HG03108 (cell line): ENCODE measurements at regions not wholly inside any gene's neighbourhood (a gene's known extent, or its start where the extent isn't known, plus 50 kb on each side); places are given as distances from the start of the nearest gene placed in this dataset.

Experiments used
- ATAC-seq: cut with Tn5 transposase; IDR thresholded peaks from one replicate; pipeline ENCODE4 v1.9.1; 2021; ENCODE audit warnings: moderate library complexity; ENCODE audit not compliant: unreplicated experiment

DNA sequence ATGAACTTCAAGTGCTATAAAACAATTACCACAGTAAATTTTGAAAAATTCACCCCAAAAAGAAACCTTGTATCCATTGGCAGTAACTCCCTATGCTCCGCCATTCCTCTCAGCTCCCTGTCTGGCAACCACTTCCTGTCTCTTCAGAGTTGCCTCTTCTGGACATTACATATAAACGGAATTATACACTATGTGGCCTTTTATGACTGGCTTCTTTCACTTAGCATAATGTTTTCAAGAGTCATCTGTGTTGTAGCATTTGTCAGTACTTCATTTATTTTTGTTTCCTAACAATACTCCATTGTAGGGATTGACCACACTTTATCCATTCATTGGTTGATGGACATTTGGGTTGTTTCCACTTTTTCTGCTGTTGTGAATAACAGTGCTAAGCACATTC lies 50.1 kb downstream of the CEP43 start:
- ATAC-seq = no peak

DNA sequence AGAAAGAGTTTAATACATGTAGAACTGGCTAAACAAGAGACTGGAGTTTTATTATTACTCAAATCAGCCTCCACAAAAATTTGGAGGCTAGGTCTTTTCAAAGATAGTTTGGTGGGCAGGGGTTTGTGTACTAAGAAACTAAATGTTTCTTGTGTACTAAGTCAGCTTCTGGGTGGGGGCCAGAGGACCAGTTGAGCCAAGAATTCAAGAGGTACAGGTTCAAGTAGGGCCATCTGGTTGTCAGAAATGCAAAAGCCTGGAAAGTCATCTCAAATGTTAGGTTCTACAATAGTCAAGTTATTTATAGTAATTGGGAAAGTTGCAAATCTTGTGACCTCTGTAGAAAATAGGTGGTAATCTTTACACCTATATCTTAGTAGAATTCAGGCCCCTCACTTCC lies 51.7 kb downstream of the CEP43 start:
- no peak for ATAC-seq

DNA sequence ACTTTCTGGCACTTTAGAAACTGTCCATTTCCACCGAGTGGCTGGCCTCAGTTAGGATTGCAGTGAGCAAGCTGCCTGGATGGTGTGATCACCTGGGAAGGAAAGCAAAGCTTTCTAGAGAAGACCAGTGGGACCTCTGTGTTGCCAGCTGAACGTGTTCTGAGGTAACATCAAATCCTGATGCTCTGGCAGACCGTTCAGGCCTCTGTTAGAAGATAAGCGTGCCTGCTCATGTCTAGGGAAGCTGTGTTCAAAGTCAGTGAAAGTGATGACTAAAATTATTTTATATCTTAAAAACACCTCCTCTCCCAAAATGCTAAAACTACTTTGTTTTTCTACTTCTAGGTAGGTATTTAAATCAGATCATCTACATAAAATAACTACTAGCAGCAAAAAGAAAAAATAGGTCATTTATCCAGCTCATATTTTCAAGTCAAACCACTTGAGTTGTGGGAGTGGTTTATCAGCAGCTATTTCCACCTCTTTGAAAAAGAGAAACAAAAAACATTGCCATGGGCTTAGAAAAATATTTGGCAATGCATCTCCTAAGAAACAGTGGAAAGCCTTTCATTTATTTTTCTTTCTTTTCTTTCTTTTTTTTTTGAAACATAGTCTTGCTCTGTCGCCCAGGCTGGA lies 54.8 kb downstream of the CEP43 start:
- no peak for ATAC-seq

DNA sequence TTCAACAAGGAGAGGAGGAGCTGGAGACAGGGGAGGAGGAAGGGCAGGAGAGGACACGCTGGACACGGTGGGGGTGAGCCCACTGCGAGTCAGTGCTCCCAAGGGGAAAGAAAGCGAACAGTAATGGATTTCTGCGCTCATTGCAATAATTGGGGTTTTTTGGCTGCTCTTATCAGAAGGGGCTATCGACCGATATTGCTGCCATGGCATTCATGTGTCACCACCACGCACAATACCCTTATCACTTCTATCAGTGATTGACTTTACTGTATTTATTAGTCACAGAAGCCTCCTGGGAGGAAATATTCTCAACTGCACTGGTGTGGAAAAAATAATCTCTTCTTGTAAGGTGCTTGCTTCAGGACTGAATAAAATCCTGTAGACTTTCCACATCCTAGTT lies 55.8 kb downstream of the CEP43 start:
- no peak for ATAC-seq

DNA sequence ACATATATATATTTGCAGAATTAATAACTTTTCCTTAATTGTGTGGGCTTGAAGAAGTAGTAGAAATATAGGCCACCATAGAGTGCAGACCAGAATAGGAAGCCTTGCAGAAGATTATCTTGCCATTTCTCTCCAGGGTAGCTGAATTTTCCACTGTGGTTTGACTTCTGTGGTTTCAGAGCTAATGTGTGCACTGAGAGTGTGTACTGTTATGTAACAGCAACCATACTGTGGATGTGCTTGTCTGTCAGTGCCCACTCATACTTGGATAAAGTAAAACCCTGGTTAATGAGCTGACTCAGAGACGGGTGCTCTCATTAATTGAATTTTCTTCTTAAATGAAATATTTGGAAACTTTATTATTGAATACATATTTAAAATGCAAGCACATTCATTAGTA lies 57.2 kb downstream of the CEP43 start:
- ATAC-seq = peak; percentile 93

DNA sequence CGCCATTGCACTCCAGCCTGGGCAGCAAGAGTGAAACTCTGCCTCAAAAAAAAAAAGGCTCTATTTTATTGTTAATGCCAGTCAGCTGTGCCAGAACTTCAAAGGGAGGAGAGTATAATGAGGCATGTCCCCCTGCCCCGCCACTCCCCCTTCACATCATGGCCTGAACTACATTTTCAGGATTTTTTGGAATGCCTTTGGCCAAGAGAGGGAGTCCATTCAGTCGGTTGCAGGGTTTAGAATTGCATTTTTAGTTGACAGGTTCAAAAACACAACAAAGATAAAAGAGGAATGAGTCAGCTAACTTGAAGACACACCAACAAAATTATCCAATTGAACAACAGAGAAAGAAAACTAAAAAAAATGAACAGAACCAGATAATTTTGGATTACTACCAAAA lies 59.1 kb downstream of the CEP43 start:
- no peak for ATAC-seq
